Skeletal muscle satellite cell (primary cell): ENCODE measurements at regions not wholly inside any gene's neighbourhood (a gene's known extent, or its start where the extent isn't known, plus 50 kb on each side); places are given as distances from the start of the nearest gene placed in this dataset.

Experiments used
- H3K27me3 ChIP-seq: 2 replicates; pipeline ENCODE4 v1.7.0; 2013; ENCODE audit warnings: low read length; ENCODE audit not compliant: control insufficient read depth, insufficient read depth
- H3K36me3 ChIP-seq: 2 replicates; pipeline ENCODE4 v1.7.0; 2013; ENCODE audit warnings: mild to moderate bottlenecking, control low read depth, low read length; ENCODE audit not compliant: insufficient read depth
- H3K4me1 ChIP-seq: 2 replicates; pipeline ENCODE4 v1.7.0; 2013; ENCODE audit warnings: low read length; ENCODE audit not compliant: control insufficient read depth, insufficient read depth
- H3K4me2 ChIP-seq: 2 replicates; pipeline ENCODE4 v1.7.0; 2013; ENCODE audit warnings: mild to moderate bottlenecking, low read length
- H3K4me3 ChIP-seq: 2 replicates; pipeline ENCODE4 v1.7.0; 2013; ENCODE audit warnings: low read length
- H3K9ac ChIP-seq: 2 replicates; pipeline ENCODE4 v1.7.0; 2013; ENCODE audit warnings: mild to moderate bottlenecking, low read depth, low read length, moderate library complexity
- H3K9me3 ChIP-seq: replicated peaks from 2 replicates; pipeline ENCODE4 v1.7.0; 2013; ENCODE audit warnings: mild to moderate bottlenecking, control low read depth, low read length

DNA sequence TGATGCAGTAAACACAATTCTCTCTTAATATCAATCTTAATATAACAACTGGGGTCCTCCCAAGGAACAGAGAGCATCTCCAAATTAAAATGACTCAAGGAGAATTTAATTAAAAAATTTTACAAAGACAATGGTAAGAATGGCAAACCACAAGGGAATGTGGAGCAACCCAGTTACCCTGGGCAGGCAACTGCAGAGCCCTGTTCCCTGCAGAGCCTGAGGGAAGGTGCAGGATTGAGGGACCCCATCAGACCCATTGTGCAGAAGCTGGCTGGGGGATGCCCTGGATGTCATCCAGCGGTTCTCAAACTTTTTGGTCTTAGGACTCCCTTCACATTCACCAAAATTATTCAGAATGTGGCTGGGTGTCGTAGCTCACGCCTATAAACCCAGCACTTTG, 262.8 kb downstream of the FBXO15 start:
- H3K27me3 ChIP-seq, result no peaks in the 10 kb centered on the region
- H3K36me3 ChIP-seq, result no peaks in the 10 kb centered on the region
- no peak overlapping the region for H3K4me3 ChIP-seq
- no peak overlapping the region for H3K4me2 ChIP-seq
- H3K9me3 ChIP-seq, result peaks cover 10% of the 10 kb centered on the region
- peaks cover 4% of the 10 kb centered on the region for H3K4me1 ChIP-seq
- H3K9ac ChIP-seq, result no peak overlapping the region

DNA sequence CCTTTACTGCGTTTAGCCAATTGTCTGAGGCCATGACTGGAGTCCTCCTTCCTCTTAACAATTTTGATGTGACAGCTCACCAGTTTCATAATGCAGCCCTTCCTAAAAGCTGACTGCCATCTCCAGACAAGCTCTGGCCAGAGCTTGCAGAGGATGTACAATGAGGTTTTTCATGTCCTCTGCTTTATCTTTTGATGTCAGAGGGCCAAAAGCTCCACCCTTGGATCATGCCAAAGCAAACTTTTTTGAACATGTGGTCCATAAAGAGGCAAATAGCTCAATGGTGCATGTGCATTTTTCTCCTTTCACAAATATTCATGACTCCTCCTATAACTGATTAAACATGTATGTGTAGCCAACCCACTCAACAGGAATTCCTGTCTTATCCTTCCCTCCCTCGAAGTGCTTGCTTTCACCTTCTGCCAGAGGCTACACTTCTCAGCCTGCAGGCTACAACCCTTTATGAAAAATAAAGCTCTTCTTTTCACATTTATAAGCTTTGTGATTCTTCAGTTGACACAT, 266.2 kb downstream of the FBXO15 start:
- no peak overlapping the region for H3K9ac ChIP-seq
- H3K4me3 ChIP-seq, result no peak overlapping the region
- no peak overlapping the region for H3K4me2 ChIP-seq
- no peaks in the 10 kb centered on the region for H3K36me3 ChIP-seq
- H3K4me1 ChIP-seq, result peaks cover 4% of the 10 kb centered on the region
- H3K9me3 ChIP-seq, result peaks cover 5% of the 10 kb centered on the region
- no peaks in the 10 kb centered on the region for H3K27me3 ChIP-seq

DNA sequence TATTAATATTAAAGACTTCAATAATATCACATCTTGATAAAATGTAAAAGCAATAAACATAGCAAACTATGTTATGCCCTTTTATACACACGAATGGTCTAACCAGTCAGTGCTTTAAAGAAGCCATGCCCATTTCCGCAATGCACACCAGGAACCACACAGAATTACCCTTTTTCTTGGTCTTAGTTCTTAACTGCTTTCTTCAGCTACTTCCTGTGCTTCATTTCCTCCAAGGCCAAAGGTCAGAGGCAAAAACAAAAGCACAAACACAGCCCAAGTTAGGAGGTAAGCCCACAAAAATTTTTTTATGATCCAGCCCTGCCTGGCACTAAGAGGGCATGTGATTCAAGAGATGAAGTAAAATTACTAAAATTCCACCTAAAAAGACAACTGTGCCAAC, 267.2 kb downstream of the FBXO15 start:
- no peaks in the 10 kb centered on the region for H3K27me3 ChIP-seq
- H3K9ac ChIP-seq, result no peak overlapping the region
- no peak overlapping the region for H3K4me3 ChIP-seq

DNA sequence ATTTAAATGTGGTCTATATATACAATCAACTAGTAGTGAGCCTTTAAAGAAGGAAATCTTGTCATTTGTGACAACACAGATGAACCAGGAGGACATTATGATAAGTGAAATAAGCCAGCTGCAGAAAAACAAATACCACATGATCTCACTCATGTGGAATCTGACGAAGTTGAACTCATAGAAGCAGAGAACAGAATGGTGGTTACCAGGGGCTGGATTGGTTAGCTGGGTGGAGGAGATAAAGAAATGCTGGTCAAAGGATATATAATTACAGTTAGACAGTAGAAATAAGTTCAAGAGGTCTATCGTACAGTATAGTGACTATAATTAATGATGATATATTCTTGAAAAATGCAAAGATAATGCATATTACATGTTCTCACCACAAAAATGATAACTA, 267.9 kb downstream of the FBXO15 start:
- peaks cover 4% of the 10 kb centered on the region for H3K4me1 ChIP-seq

More for the DNA sequence above, 267.2 kb downstream of the FBXO15 start:
- H3K4me2 ChIP-seq, result no peak overlapping the region
- H3K4me1 ChIP-seq, result peaks cover 4% of the 10 kb centered on the region
- no peaks in the 10 kb centered on the region for H3K36me3 ChIP-seq
- peaks cover 7% of the 10 kb centered on the region for H3K9me3 ChIP-seq

DNA sequence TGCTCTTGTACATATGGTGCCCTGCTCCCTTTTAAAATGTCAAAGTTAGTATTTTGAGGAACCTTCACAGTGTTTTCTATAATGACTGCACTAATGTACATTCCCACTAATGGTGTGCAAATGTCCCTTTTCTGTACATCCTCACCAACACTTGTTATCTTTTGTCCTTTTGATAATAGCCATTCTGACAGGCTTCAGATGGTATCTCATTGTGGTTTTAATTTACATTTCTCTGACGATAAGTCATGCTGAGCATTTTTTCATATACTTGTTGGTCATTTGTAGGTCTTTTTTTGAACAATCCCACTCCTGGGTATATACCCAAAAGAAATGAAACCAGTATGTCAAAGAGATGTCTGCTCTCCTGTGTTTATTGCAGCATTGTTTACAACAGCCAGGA, 268.3 kb downstream of the FBXO15 start:
- no peak overlapping the region for H3K4me3 ChIP-seq
- no peak overlapping the region for H3K4me2 ChIP-seq
- H3K36me3 ChIP-seq, result no peaks in the 10 kb centered on the region
- no peaks in the 10 kb centered on the region for H3K27me3 ChIP-seq
- no peak overlapping the region for H3K9ac ChIP-seq
- peaks cover 4% of the 10 kb centered on the region for H3K4me1 ChIP-seq
- peaks cover 11% of the 10 kb centered on the region for H3K9me3 ChIP-seq

More for the DNA sequence above, 267.9 kb downstream of the FBXO15 start:
- Histone ChIP-seq H3K27me3 (no peaks in the 10 kb centered on the region), H3K4me2 (no peak overlapping the region), H3K36me3 (no peaks in the 10 kb centered on the region), H3K9ac (no peak overlapping the region), H3K4me3 (no peak overlapping the region), H3K9me3 (peaks cover 11% of the 10 kb centered on the region)

DNA sequence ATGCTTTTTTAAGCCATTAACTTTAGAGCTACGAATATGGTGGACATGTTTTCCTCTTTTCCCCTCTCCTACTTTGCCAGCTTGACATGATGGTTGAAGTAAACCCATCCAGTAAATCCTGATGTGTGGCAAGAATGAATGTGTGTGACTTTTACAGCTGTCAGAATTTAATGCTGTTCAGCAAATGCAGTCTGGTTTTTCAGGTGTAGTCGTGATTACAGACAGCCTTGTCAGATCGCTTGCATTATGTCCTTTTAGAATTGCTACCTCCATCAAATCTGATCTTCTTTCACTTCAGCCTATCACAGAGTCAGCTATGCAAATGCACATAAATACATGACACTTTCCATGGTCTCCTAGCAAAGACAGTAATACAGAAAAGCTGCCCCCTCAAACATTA, 278.5 kb downstream of the FBXO15 start:
- no peaks in the 10 kb centered on the region for H3K9me3 ChIP-seq
- no peak overlapping the region for H3K4me2 ChIP-seq
- H3K9ac ChIP-seq, result no peak overlapping the region
- no peaks in the 10 kb centered on the region for H3K36me3 ChIP-seq
- no peak overlapping the region for H3K4me3 ChIP-seq
- no peaks in the 10 kb centered on the region for H3K4me1 ChIP-seq
- no peaks in the 10 kb centered on the region for H3K27me3 ChIP-seq

DNA sequence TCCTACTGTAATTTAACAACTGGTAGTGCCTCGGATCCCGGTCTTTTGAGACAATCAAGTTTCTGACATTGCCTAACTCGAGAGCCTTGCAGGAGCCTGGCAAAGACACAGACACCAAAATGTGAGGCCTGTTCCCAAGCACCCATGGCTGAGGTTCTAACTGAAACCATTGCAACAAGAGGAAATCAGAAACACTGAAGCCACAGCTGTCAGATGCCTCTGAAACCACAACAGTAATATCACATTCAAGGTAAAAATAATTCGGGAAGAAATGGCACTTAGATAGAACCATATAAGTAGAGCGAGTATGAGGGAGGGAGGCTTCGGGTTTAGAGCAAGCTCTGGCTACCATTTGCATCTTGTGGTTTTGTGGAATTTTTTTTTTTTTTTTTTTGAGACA, 285.9 kb downstream of the FBXO15 start:
- H3K4me3 ChIP-seq, result no peak overlapping the region
- H3K36me3 ChIP-seq, result no peaks in the 10 kb centered on the region
- no peaks in the 10 kb centered on the region for H3K4me1 ChIP-seq
- no peak overlapping the region for H3K9ac ChIP-seq
- H3K9me3 ChIP-seq, result peaks cover 7% of the 10 kb centered on the region
- no peaks in the 10 kb centered on the region for H3K27me3 ChIP-seq
- no peak overlapping the region for H3K4me2 ChIP-seq

DNA sequence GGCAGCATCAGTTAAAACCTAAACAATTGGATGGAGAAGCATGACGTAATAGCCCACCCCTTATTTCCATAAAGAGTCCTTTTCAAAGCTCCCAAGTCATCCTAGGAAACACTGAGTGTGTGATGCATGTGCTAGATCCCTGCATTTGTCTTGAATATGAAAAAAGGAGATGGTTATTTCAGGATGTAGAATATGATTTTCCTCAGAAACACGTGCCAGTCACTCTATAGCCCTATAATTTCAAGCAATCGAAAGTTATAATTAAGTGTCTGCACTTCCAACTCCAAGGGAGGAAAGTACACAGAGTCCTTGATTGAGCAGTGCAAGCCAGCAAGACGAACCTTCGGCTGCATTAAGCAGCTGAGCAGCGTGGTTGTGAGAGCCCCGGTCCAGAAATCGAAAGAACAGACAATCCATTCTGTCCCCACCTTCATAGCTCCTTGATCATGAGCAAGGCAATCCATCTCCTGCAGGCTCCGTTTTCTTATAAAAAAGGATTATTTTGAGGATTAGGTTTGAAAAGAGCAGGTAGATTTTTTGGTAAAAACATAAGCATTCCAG, 287.7 kb downstream of the FBXO15 start:
- H3K4me1 ChIP-seq, result no peaks in the 10 kb centered on the region
- H3K4me2 ChIP-seq, result no peak overlapping the region
- H3K36me3 ChIP-seq, result no peaks in the 10 kb centered on the region
- no peak overlapping the region for H3K9ac ChIP-seq
- H3K27me3 ChIP-seq, result no peaks in the 10 kb centered on the region
- no peak overlapping the region for H3K4me3 ChIP-seq
- H3K9me3 ChIP-seq, result peaks cover 12% of the 10 kb centered on the region

DNA sequence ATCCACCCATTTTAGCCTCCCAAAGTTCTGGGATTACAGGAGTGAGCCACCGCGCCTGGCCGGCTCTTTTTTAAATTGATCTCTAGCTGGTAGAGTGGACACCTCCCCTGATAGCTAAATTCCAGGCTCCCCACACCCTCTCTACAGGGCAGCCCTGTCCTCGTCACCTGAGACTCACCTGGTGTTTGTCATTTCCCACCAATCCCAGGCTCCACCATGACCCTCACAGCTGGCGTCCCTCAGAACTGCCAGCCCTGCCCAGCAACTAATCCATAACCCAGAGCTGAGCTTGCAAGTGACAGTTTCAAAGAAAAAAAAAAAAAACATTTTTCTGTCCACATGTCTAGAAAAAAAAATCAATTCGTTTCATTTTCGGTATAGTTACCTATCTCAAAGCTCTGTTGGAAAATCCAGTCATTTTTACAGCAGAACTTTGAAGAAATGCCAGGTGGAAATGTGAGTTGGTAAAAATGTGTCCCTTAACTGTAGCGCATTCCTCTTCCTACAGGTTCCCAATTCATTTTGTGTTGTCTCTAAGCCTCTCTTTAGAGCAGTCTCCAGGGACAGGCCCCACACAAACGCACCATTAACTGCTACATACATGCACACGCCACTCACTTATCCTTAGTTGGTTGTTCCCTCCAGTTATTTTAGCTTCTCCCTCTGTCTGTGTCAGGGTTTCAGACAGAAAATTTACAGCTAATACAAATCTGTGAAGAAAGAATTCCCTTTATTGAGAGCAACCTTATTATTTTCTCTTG, 294.7 kb downstream of the FBXO15 start:
- peaks cover 9% of the 10 kb centered on the region for H3K4me1 ChIP-seq
- H3K27me3 ChIP-seq, result no peaks in the 10 kb centered on the region
- no peak overlapping the region for H3K9ac ChIP-seq
- no peak overlapping the region for H3K4me3 ChIP-seq
- H3K36me3 ChIP-seq, result no peaks in the 10 kb centered on the region
- H3K4me2 ChIP-seq, result no peak overlapping the region
- H3K9me3 ChIP-seq, result peaks cover 8% of the 10 kb centered on the region

DNA sequence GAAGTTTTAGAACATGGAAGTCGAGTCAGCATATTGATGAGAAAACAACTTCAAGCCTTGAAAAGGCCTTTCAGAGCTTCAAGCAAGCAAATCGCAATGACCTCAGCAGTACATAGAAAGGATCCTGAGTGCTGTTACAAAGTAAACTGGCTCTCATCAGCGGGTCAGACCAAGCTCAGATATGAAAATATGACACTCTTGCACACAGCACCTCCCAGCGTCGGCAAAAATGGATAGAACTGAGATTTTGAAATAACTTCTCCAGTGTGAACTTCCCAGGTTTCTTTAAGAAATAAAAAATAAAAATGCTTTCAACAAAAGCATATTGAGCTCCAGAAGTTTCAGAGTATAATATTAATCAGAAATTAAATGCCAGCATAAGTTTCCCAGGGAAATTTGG, 296.9 kb downstream of the FBXO15 start:
- Histone ChIP-seq H3K36me3 (no peaks in the 10 kb centered on the region), H3K9me3 (peaks cover 6% of the 10 kb centered on the region), H3K4me3 (no peak overlapping the region), H3K27me3 (no peaks in the 10 kb centered on the region), H3K4me2 (no peak overlapping the region), H3K4me1 (peaks cover 9% of the 10 kb centered on the region), H3K9ac (no peak overlapping the region)

DNA sequence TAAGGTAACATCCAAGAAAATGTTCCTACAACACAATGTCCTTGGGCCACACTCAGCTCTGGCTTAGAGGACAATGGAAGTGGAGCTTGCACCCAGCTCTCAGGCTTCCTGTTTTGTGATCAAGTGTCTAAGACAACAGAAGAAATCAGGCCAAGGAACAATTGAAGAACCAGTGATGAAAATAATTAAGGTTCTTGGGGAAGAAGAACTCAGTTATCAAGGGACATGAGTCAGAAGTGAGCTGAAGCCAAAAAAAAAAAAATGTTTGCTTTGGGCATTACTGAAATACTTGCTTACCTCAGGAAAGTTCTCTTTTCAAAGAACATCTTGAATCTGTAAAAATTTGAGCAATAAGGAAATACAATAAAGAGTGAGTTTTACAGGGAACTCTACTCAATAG, 299.0 kb downstream of the FBXO15 start:
- H3K27me3 ChIP-seq, result no peaks in the 10 kb centered on the region
- H3K4me2 ChIP-seq, result no peak overlapping the region
- H3K4me1 ChIP-seq, result peaks cover 9% of the 10 kb centered on the region
- no peak overlapping the region for H3K9ac ChIP-seq
- no peaks in the 10 kb centered on the region for H3K9me3 ChIP-seq
- no peaks in the 10 kb centered on the region for H3K36me3 ChIP-seq
- no peak overlapping the region for H3K4me3 ChIP-seq

DNA sequence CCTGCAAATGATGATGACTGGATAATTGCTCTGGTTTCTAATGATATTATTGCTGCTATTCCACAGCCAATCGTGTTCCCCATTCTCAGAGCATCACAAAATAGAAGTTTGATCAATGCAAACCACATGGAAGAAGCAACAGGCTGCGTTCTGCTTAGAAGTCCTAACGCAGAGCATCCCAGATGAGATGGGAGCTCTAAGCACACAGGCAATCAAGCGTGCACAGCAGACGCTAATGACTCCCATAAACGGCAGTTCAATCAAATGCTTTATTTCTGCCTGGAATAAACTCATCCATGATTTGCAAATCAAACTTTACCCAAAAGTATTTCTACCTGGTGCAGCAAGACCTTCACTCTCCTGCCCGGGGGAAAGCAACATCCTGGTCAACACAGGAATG, 304.2 kb downstream of the FBXO15 start:
- Histone ChIP-seq H3K4me2 (no peak overlapping the region), H3K36me3 (no peaks in the 10 kb centered on the region), H3K27me3 (no peaks in the 10 kb centered on the region), H3K4me3 (no peak overlapping the region), H3K4me1 (peaks cover 3% of the 10 kb centered on the region), H3K9ac (no peak overlapping the region), H3K9me3 (no peaks in the 10 kb centered on the region)
